BLaER1 (cell line): ENCODE measurements at regions not wholly inside any gene's neighbourhood (a gene's known extent, or its start where the extent isn't known, plus 50 kb on each side); places are given as distances from the start of the nearest gene placed in this dataset.
"Not testable (repeated sequence)": the region's sequence is repeated elsewhere in the genome, so short reads cannot be mapped to it uniquely, and the experiment has no call there.

ENCODE experiments used
- H3K27ac ChIP-seq: shearing (Covaris generic); formaldehyde crosslinking; 2 replicates; pipeline ENCODE4 v1.8.1; 2022
- H3K27me3 ChIP-seq: shearing (Covaris generic); formaldehyde crosslinking; 2 replicates; pipeline ENCODE4 v1.8.1; 2022
- H3K36me3 ChIP-seq: shearing (Covaris generic); formaldehyde crosslinking; 2 replicates; pipeline ENCODE4 v1.8.1; 2022
- H3K4me1 ChIP-seq: shearing (Covaris generic); formaldehyde crosslinking; 2 replicates; pipeline ENCODE4 v1.8.1; 2022
- H3K4me2 ChIP-seq: shearing (Covaris generic); formaldehyde crosslinking; 2 replicates; pipeline ENCODE4 v1.8.1; 2022
- H3K4me3 ChIP-seq: shearing (Covaris generic); formaldehyde crosslinking; 2 replicates; pipeline ENCODE4 v1.8.1; 2022
- H3K9ac ChIP-seq: shearing (Covaris generic); formaldehyde crosslinking; 2 replicates; pipeline ENCODE4 v1.8.1; 2022
- H3K9me3 ChIP-seq: shearing (Covaris generic); formaldehyde crosslinking; 2 replicates; pipeline ENCODE4 v1.8.1; 2022
- H4K20me1 ChIP-seq: shearing (Covaris generic); formaldehyde crosslinking; 2 replicates; pipeline ENCODE4 v1.8.1; 2022
- Cebpa-rat ChIP-seq: shearing (Covaris generic); IDR thresholded peaks from 2 replicates; pipeline ENCODE4 v1.8.1; 2022

DNA sequence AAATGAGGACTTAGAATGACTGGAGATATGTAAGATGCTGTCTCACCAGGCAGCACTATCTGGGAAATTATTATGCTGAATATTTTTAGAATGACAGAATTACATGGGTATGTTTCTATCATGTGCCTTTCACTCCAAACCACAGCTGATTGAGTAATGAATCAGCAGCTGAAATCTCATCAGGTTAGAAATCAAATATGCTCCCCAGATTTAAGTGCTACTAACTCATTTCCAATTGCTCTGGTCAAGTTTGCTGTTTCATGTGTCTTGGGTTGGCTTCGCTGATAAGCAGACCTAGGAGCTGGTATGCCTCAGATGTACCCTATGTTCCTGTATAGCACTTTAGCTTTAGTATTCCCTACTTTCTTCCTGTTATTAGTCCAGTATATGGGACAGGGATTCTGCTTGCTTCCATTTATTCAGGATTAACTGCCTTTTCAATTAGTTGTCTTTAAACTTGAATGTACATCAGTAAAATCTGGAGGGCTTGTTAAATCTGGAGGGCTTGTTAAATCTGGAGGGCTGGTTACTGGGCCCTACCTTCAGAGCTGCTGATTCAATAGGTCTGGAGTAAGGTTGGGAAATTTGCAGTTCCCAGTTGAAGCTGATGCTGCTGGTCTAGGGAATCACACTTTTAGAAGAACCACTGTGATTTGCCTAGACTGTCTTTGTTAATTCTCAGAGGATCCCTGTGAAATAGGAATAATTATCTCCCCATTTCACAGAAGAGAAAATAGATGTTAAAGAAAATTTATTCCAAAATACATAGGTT is 172.9 kb downstream of the DKK1 start:
- no peaks in the 10 kb centered on the region for H3K36me3 ChIP-seq
- peaks cover 22% of the 10 kb centered on the region for H3K4me1 ChIP-seq
- H4K20me1 ChIP-seq = no peaks in the 10 kb centered on the region
- no peak overlapping the region for H3K9ac ChIP-seq
- no peak overlapping the region for H3K4me3 ChIP-seq
- no peak for TF ChIP-seq Cebpa-rat
- H3K27ac ChIP-seq = no peak overlapping the region
- H3K4me2 ChIP-seq = no peak overlapping the region
- no peaks in the 10 kb centered on the region for H3K9me3 ChIP-seq
- no peaks in the 10 kb centered on the region for H3K27me3 ChIP-seq

DNA sequence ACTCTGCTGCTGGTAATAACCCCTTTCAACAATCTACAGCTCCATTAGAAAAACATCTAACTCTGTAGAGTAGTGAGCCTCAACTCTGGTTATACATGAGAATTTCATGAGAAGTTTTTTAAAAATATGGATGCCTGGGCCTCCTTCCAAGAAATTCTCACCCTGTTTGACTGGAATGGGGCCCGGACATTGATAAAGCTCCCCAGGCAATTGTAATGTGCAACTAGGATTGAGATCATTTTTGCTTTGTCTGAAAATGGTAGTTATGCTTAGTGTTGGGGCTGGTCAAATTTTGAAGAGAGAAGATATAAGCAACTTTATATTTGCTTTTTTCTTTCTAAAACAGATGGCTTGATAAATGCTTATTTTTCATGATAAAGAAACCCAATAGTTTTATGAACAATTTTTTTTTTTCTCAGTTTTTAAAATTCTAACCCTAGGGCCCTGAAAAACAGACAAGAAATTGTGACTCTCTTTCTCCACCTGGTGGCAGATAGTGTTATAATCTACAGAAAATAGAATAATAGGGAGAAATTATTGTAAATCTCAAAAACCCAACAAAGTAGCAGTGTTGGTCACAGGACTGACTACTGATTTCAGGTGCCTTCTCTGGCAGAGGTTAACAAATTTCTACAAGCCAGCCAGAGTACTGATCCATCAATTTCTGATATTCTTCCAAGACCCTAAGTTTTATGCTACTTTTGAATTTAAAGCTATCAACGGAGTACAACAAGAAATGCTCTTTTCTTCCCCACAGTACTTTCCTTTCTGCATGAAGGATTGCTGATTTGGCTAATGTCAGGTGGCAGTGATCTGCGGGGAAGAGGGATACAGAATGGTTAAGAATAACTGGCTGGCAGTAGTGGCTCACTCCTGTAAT is 174.8 kb downstream of the DKK1 start:
- no peak overlapping the region for H3K27ac ChIP-seq

DNA sequence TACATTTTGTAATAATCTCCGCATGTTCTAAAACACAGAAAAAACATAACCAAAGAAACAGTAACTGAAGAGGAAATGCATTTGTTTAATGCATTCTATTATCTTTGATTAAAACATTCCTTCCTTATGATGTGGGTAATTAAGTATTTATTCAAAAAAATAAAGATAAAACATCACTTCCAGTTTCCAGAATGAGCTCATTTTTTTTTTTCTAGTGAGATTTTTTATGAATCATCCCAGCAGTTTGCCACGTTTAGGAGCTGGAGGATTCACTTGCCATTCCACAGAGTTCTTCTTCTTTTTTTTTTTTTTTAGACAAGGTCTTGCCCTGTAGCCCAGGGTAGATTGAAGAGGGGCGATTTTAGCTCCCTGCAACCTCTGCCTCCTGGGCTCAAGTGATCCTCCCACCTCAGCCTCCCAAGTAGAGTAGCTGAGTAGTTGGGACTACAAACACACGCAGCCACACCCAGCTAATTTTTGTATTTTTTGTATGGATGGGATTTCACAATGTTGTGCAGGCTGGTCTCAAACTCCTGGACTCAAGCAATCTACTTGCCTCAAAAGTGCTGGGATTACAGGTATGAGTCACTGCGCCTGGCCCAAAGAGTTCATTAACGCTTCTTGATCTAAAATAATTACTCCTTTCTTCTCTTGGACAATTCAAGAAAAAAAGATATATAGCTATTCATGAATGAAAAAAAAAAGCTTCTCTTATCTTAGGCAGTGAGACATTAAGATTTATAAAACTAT is 177.3 kb downstream of the DKK1 start:
- no peak overlapping the region for H3K9ac ChIP-seq
- no peak overlapping the region for H3K27ac ChIP-seq
- H4K20me1 ChIP-seq = no peaks in the 10 kb centered on the region
- H3K4me2 ChIP-seq = no peak overlapping the region
- H3K4me1 ChIP-seq = peaks cover 10% of the 10 kb centered on the region; the same call in 1 of the 2 replicates
- H3K9me3 ChIP-seq = no peaks in the 10 kb centered on the region
- H3K27me3 ChIP-seq = no peaks in the 10 kb centered on the region
- no peaks in the 10 kb centered on the region for H3K36me3 ChIP-seq
- H3K4me3 ChIP-seq = no peak overlapping the region
- no peak for TF ChIP-seq Cebpa-rat

More for the DNA sequence above, 174.8 kb downstream of the DKK1 start:
- H3K4me1 ChIP-seq = peaks cover 14% of the 10 kb centered on the region
- no peak overlapping the region for H3K4me3 ChIP-seq
- H3K27me3 ChIP-seq = no peaks in the 10 kb centered on the region
- no peak overlapping the region for H3K9ac ChIP-seq
- TF ChIP-seq Cebpa-rat = no peak
- H3K9me3 ChIP-seq = no peaks in the 10 kb centered on the region
- no peaks in the 10 kb centered on the region for H3K36me3 ChIP-seq
- no peak overlapping the region for H3K4me2 ChIP-seq
- no peaks in the 10 kb centered on the region for H4K20me1 ChIP-seq

DNA sequence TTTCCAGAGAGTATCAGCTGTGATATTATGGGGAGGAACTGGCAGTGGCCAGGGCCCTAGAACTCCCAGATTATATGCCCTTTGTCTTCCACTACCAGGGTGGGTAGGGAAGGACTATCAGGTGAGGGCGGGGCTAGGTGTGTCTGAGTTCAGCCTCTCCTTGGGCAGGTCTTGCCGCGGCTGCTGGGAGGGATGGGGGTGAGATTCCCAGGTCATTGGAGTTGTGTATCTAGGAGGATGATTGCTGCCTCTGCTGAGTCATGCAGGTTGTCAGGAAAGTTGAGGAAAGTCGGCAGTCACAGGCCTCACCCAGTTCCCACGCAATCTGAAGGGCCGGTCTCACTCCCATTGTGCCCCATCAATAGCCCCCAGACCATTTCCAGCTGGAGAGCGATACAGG is 185.2 kb downstream of the DKK1 start:
- TF ChIP-seq Cebpa-rat = no peak
- no peaks in the 10 kb centered on the region for H3K27me3 ChIP-seq
- H3K4me2 ChIP-seq = no peak overlapping the region
- H4K20me1 ChIP-seq = no peaks in the 10 kb centered on the region
- no peak overlapping the region for H3K27ac ChIP-seq
- H3K9ac ChIP-seq = no peak overlapping the region
- H3K36me3 ChIP-seq = no peaks in the 10 kb centered on the region
- H3K9me3 ChIP-seq = peaks cover 21% of the 10 kb centered on the region
- H3K4me1 ChIP-seq = no peaks in the 10 kb centered on the region
- H3K4me3 ChIP-seq = no peak overlapping the region

DNA sequence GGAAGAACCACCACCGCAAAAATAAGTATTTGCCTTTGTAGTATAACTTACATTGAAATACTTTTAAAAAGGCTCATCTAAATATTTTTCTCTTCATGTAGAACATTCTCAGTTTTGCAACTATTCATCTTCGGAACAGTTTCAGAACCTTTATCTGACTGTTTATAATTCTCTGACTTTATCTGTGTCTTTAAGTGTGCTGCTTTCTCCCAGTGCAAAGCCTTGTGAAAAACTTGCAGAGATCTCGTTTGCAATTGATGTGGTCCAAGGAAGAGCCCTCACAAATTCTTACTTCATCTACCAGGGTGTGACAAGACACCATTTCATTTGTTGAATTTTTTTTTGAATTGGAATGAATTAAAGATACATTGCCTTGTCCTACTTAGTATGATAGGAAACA is 186.4 kb downstream of the DKK1 start:
- no peaks in the 10 kb centered on the region for H3K36me3 ChIP-seq
- no peaks in the 10 kb centered on the region for H4K20me1 ChIP-seq
- no peaks in the 10 kb centered on the region for H3K4me1 ChIP-seq
- H3K27me3 ChIP-seq = no peaks in the 10 kb centered on the region
- H3K4me3 ChIP-seq = no peak overlapping the region
- H3K9ac ChIP-seq = no peak overlapping the region
- no peak overlapping the region for H3K27ac ChIP-seq
- no peak overlapping the region for H3K4me2 ChIP-seq
- no peak for TF ChIP-seq Cebpa-rat
- peaks cover 33% of the 10 kb centered on the region for H3K9me3 ChIP-seq

DNA sequence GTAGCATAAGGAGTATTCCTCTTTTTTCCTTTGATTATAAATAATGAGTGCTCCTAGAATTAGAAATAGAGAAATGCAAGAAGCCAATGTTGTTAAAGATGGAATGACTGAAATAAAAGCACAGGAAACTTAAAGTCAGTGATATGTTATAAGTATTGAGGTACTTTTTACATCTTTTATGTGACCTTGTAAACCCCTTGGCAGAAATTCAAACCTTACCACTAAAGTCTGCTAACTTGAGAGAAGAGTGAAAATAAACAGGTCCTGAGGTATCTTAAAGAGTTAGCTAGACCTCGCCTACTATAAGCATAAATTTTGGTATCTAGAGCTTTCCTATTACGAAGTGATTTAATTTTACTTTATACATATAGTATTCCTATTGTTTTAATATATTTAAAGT is 188.2 kb downstream of the DKK1 start:
- H4K20me1 ChIP-seq = no peaks in the 10 kb centered on the region
- no peak overlapping the region for H3K27ac ChIP-seq
- no peaks in the 10 kb centered on the region for H3K4me1 ChIP-seq
- peaks cover 40% of the 10 kb centered on the region for H3K9me3 ChIP-seq
- H3K9ac ChIP-seq = no peak overlapping the region
- no peak overlapping the region for H3K4me2 ChIP-seq
- H3K27me3 ChIP-seq = no peaks in the 10 kb centered on the region
- H3K36me3 ChIP-seq = no peaks in the 10 kb centered on the region
- no peak for TF ChIP-seq Cebpa-rat
- no peak overlapping the region for H3K4me3 ChIP-seq

DNA sequence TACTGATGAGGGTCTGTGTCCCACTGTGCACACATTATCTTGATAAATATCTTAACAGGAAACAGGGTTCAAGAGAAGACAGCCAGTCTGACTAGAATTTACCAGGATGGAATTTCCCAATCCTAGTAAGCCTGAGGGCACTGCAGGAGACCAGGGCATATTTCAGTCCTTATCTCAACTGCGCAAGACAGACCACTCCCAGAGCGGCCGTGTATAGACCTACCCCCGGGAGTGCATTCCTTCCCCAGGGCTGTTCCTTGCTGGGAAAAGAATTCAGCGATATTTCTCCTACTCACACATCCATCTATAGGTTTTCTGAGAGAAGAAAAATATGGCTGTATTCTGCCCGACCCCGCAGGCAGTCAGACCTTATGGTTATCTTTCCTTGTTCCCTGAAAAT is 191.3 kb downstream of the DKK1 start:
- H3K9me3 ChIP-seq = peaks cover 56% of the 10 kb centered on the region
- H3K4me2 ChIP-seq, H3K4me1 ChIP-seq, H3K36me3 ChIP-seq, H4K20me1 ChIP-seq, H3K4me3 ChIP-seq, H3K27me3 ChIP-seq, H3K27ac ChIP-seq, H3K9ac ChIP-seq: not testable (repeated sequence)

DNA sequence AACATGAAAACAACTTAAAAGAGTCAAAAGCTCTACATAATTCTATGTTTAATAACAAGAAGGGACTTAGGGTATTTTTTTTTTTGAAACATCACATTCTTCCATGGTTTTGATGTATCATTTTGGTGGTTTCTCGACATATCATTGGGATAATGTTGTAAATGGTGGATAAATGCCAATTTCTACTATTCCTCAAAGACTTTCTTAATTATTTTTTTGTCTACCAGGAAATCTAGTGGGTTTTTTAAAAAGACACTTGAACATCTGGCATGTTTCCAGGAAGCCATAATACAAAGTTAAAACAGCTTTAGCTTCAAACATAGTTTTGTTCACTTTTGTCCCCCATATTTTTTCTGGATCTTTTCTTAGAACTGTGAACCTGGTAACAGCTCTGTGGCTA is 200.4 kb downstream of the DKK1 start:
- Histone ChIP-seq H4K20me1 (no peaks in the 10 kb centered on the region), H3K9ac (no peak overlapping the region), H3K36me3 (no peaks in the 10 kb centered on the region), H3K4me1 (peaks cover 11% of the 10 kb centered on the region), H3K27ac (no peak overlapping the region), H3K4me2 (no peak overlapping the region), H3K9me3 (peaks cover 42% of the 10 kb centered on the region), H3K27me3 (no peaks in the 10 kb centered on the region), H3K4me3 (no peak overlapping the region)
- no peak for TF ChIP-seq Cebpa-rat

DNA sequence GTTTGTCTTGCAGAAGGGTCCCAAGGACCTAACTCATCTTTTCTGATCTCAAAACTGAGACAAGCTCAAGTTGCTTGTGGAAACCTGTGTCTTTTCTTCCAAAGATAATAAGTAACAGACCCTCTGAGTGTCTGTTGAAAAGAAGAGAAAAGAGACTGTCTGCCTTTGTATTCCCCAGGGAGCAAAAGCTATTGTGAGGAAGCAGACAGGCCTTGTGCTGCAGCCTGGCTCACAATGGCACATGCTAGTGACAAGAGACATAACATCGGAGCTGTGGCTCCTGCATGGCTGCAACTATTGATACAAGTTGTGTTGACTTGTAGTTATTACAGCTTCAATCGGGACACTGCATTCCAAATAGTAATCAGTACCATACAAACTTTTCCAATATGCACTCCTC is 202.9 kb downstream of the DKK1 start:
- no peaks in the 10 kb centered on the region for H3K27me3 ChIP-seq
- H3K36me3 ChIP-seq = no peaks in the 10 kb centered on the region
- H3K27ac ChIP-seq = peak overlapping the region; percentile 45; the same call in 1 of the 2 replicates
- H3K4me1 ChIP-seq = peaks cover 11% of the 10 kb centered on the region
- peak overlapping the region; percentile 20; the same call in 1 of the 2 replicates for H3K9ac ChIP-seq
- H3K9me3 ChIP-seq = peaks cover 18% of the 10 kb centered on the region
- H3K4me2 ChIP-seq = peak overlapping the region; percentile 50
- no peaks in the 10 kb centered on the region for H4K20me1 ChIP-seq
- H3K4me3 ChIP-seq = no peak overlapping the region
- no peak for TF ChIP-seq Cebpa-rat

DNA sequence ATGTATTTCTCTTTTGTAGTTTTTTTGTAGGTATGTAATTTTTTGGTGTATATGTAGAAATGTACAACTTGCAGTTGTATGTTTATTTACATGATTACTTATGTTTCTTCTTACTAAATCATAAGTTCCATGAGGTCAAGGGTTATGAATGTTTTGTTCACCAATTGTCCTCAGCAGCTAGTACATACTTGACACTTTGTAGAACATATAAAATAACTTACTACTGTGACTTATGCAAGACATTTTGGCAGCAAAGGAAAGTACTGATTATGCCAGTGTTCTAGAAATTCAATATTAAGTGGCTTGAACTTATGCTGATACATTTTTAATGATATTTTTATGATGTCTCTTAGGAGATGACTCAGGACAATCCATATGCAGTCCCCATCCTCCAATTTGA is 209.6 kb downstream of the DKK1 start:
- no peak overlapping the region for H3K9ac ChIP-seq
- no peak overlapping the region for H3K27ac ChIP-seq
- H3K4me3 ChIP-seq = no peak overlapping the region
- no peaks in the 10 kb centered on the region for H3K36me3 ChIP-seq
- H3K4me1 ChIP-seq = no peaks in the 10 kb centered on the region
- no peaks in the 10 kb centered on the region for H3K27me3 ChIP-seq
- no peak overlapping the region for H3K4me2 ChIP-seq
- H3K9me3 ChIP-seq = no peaks in the 10 kb centered on the region
- H4K20me1 ChIP-seq = no peaks in the 10 kb centered on the region
- no peak for TF ChIP-seq Cebpa-rat
